Psoas muscle (tissue), 7 donors: ENCODE measurements at regions not wholly inside any gene's neighbourhood (a gene's known extent, or its start where the extent isn't known, plus 50 kb on each side); places are given as distances from the start of the nearest gene placed in this dataset.
A peak's percentile ranks its signal among the peaks of the same experiment; 100 is the strongest.

Source experiments
- ATAC-seq, 4 donors: fragments of 200-7000 bp; cut with Tn5 transposase; one replicate each; pipeline ENCODE4 v1.9.1; 2020; ENCODE audit warnings: moderate library complexity in 3 of 4, mild to moderate bottlenecking in 2 of 4
- DNase-seq, 2 donors: peaks; one replicate each; pipeline ENCODE4 v3.0.0-alpha.2; 2020
- H3K27ac ChIP-seq: fragments of 200-600 bp; one replicate; pipeline ENCODE4 v1.8.0; 2022
- H3K27me3 ChIP-seq, 3 donors: fragments of 200-600 bp in 1 of 3; one replicate each; pipeline versions ENCODE4 v1.6.1 to v1.8.0; 2013 to 2022; ENCODE audit warnings: low read length in 2 of 3, mild to moderate bottlenecking in 2 of 3, moderate library complexity in 1 of 3; ENCODE audit not compliant: insufficient read depth in 3 of 3
- H3K36me3 ChIP-seq, 2 donors: fragments of 200-600 bp in 1 of 2; one replicate each; pipeline versions ENCODE4 v1.6.1 to v1.8.0; 2013 to 2022; ENCODE audit warnings: low read depth in 1 of 2, mild to moderate bottlenecking in 1 of 2, moderate library complexity in 1 of 2; ENCODE audit not compliant: insufficient read depth in 1 of 2
- H3K4me1 ChIP-seq: fragments of 200-600 bp; one replicate; pipeline ENCODE4 v1.8.0; 2022
- H3K4me3 ChIP-seq: fragments of 200-600 bp; one replicate; pipeline ENCODE4 v1.8.0; 2022; ENCODE audit warnings: mild to moderate bottlenecking
- H3K9me3 ChIP-seq: fragments of 200-600 bp; one replicate; pipeline ENCODE4 v1.8.0; 2022
- WGBS, 3 donors: extraction: QIAGEN DNeasy Blood & Tissue Kit; methylation state at CpG; one replicate each; pipeline versions ENCODE4 v1.1.6 to v1.1.7; 2013; 5-methylcytosine and 5-hydroxymethylcytosine counted together
- intact Hi-C, 2 donors: fragments of 100-400 bp; cut with DNase I; formaldehyde crosslinking; loops; one replicate each; pipeline versions ENCODE4 v1.11.0 to v1.14.2; 2022
- TF ChIP-seq, protein P1 (sequence below): fragments of 200-600 bp; IDR thresholded peaks from one replicate; pipeline ENCODE4 v1.8.0; 2022; ENCODE audit warnings: antibody characterized with exemption
- donor health status: healthy with polysubstance abuse.
- donor health status: DM: no; HTN: no; CAD: no; lungs with moderate emphysema.
- donor health status: Bipolar disorder and iron deficiency.
- donor health status: healthy.
- donor health status: DM: yes; HTN: yes; CAD: no.
- donor health status: DM: no; HTN: no; CAD: no.
- donor health status: DM: yes; HTN: yes; CAD: no.

DNA sequence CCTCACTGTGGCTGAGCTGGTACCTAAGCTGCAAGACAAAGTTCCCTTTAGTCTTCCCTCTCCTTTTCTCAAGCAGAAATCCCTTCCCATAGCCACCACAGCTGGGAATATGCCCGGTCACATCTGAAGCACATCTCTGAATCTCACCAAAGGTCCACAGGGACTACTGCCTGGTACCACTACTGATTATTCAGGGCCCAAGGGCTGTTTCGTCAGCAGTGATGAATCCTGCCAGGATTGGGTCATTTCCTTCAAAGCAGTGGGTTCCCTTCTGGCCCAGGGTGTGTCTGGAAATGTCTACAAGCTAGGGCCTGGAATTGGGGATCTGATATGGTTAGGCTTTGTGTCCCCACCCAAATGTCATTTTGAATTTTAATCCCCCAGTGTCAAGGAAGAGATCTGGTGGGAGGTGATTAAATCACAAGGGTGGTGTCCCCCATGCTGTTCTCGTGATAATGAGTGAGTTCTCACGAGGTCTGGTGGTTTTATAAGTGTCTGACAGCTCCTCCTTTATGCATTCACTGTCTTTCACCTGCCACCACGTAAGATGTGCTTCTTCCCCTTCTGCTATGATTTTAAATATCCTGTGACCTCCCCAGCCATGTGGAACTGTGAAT, 83.2 kb upstream of the FST start:
- no peaks in the 10 kb centered on the region for H3K4me1 ChIP-seq
- H3K4me3 ChIP-seq, result no peak overlapping the region
- H3K36me3 ChIP-seq, result no peaks in the 10 kb centered on the region
- no peaks in the 10 kb centered on the region for H3K27me3 ChIP-seq
- no peak for DNase-seq
- no peak for ATAC-seq
- TF ChIP-seq, protein P1, sequence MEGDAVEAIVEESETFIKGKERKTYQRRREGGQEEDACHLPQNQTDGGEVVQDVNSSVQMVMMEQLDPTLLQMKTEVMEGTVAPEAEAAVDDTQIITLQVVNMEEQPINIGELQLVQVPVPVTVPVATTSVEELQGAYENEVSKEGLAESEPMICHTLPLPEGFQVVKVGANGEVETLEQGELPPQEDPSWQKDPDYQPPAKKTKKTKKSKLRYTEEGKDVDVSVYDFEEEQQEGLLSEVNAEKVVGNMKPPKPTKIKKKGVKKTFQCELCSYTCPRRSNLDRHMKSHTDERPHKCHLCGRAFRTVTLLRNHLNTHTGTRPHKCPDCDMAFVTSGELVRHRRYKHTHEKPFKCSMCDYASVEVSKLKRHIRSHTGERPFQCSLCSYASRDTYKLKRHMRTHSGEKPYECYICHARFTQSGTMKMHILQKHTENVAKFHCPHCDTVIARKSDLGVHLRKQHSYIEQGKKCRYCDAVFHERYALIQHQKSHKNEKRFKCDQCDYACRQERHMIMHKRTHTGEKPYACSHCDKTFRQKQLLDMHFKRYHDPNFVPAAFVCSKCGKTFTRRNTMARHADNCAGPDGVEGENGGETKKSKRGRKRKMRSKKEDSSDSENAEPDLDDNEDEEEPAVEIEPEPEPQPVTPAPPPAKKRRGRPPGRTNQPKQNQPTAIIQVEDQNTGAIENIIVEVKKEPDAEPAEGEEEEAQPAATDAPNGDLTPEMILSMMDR, result no peak
- intact Hi-C loops, result no loop called here
- no peak overlapping the region for H3K27ac ChIP-seq
- no peaks in the 10 kb centered on the region for H3K9me3 ChIP-seq
- 69 to 79% (median 71%) methylated on average over 5 of the region's 5 CpGs for WGBS, 3 donors

DNA sequence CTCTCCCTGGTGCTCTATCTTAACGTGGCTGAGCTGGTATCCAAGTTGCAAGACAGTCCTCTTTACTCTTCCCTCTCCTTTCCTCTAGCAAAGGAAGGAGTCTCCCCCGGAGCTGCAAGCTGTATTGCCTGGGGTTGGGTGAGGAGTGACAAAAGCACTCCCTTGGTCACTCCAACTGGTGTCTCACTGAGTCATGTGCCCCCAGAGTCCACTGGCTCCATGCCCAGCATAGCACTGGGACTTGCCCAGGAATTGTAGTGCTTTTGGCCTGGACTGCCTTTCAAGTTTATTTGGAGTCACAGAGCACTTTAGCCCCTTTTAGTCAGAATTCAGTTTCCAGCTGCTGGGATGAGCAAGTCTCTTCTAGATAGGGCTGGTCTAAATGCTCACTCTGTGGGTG, 82.6 kb upstream of the FST start:
- DNase-seq (peak in 1 of 2 donors; percentile 30), ATAC-seq (no peak)
- TF ChIP-seq, protein P1, result no peak
- Histone ChIP-seq H3K4me3 (no peak overlapping the region), H3K36me3 (no peaks in the 10 kb centered on the region), H3K27ac (no peak overlapping the region), H3K9me3 (no peaks in the 10 kb centered on the region), H3K4me1 (no peaks in the 10 kb centered on the region), H3K27me3 (no peaks in the 10 kb centered on the region)
- WGBS, 3 donors, result 9 to 32% (median 17%) methylated on average over 2 of the region's 2 CpGs
- intact Hi-C loops, result no loop called here

DNA sequence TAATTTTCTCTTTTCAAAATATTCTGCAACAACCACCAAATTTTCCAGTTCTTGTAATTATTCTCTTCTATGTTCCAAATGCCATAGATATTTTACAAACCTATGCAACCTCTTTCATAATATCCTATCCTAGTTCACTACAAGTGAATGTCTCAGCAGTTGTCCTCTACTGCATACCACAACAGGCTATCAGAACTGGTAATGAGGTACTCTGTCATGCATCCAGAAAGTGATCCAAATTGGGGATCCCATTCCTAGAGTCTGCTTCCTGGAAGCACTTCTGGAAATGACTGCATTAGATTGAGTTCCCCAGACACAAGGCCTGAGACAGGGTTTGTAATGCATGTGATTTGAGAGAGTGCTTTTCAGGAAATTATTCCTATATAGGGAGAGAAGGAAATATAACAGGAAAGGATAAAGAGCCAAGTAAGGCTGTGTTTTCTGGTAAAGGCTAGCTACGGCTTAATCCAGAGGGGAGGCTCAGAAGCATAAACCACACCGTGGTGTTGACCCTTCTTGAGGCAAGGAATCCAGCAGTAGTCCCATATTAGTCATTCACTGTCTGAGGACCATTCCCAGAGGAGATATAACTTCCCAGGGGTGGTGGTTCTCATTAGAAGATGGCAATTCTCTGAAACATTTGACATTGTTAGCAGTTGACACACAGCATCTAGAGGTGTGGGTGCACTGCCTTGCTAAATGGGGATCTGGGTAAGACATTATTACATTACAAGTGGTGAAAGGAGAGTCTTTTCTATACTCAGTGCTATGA, 80.3 kb upstream of the FST start:
- 60 to 67% (median 65%) methylated on average over 2 of the region's 2 CpGs for WGBS, 3 donors
- H3K27me3 ChIP-seq, result no peaks in the 10 kb centered on the region
- H3K4me1 ChIP-seq, result no peaks in the 10 kb centered on the region
- ATAC-seq, result no peak
- no peaks in the 10 kb centered on the region for H3K36me3 ChIP-seq
- H3K4me3 ChIP-seq, result no peak overlapping the region
- no peak for DNase-seq
- TF ChIP-seq, protein P1, result no peak
- H3K9me3 ChIP-seq, result no peaks in the 10 kb centered on the region
- intact Hi-C loops, result no loop called here
- H3K27ac ChIP-seq, result no peak overlapping the region

GRCh38 chr5:53403291-53403690, 77.1 kb upstream of the FST start:
- Histone ChIP-seq H3K4me3 (no peak overlapping the region), H3K27ac (no peak overlapping the region), H3K36me3 (no peaks in the 10 kb centered on the region), H3K4me1 (no peaks in the 10 kb centered on the region), H3K9me3 (no peaks in the 10 kb centered on the region), H3K27me3 (no peaks in the 10 kb centered on the region)
- TF ChIP-seq, protein P1, result no peak
- no peak for ATAC-seq
- intact Hi-C loops, result no loop called here
- no peak for DNase-seq
- 69 to 82% (median 76%) methylated on average over 3 of the region's 3 CpGs for WGBS, 3 donors
